Peyer's patch (tissue), 4 donors: ENCODE measurements at regions not wholly inside any gene's neighbourhood (a gene's known extent, or its start where the extent isn't known, plus 50 kb on each side); places are given as distances from the start of the nearest gene placed in this dataset.

ENCODE experiments used
- DNase-seq, 3 donors: peaks; one replicate each; pipeline ENCODE4 v3.0.0-alpha.2; 2017 to 2019
- H3K27ac ChIP-seq, 4 donors: fragments of 200-600 bp; sonication (generic); one replicate each; pipeline ENCODE4 v1.5.1; 2016 to 2019
- H3K27me3 ChIP-seq, 2 donors: fragments of 200-600 bp; sonication (generic); one replicate each; pipeline ENCODE4 v1.5.1; 2019
- H3K36me3 ChIP-seq, 3 donors: fragments of 200-600 bp; sonication (generic); one replicate each; pipeline ENCODE4 v1.5.1; 2016 to 2019
- H3K4me1 ChIP-seq, 4 donors: fragments of 200-600 bp; sonication (generic); one replicate each; pipeline ENCODE4 v1.5.1; 2016 to 2019
- H3K4me3 ChIP-seq, 4 donors: fragments of 200-600 bp; sonication (generic); 1 replicate in 3 of 4; 2 replicates in 1 of 4; pipeline ENCODE4 v1.5.1; 2016 to 2019; ENCODE audit warnings: mild to moderate bottlenecking in 1 of 4
- H3K9me3 ChIP-seq, 4 donors: fragments of 200-600 bp; sonication (generic); one replicate each; pipeline ENCODE4 v1.5.1; 2016 to 2019; ENCODE audit warnings: mild to moderate bottlenecking in 1 of 4
- CTCF ChIP-seq, 6 experiments: fragments of 450-650 bp in 4 of 6; fragments of 200-600 bp in 2 of 6; sonication (generic) in 1 of 6; IDR thresholded peaks; one replicate each; pipeline ENCODE4 v1.5.1; 2017 to 2019; ENCODE audit warnings: antibody characterized with exemption in 6 of 6, mild to moderate bottlenecking in 3 of 6, moderate library complexity in 1 of 6
- POLR2A ChIP-seq, 2 donors: fragments of 450-650 bp; IDR thresholded peaks; one replicate each; pipeline ENCODE4 v1.5.1; 2017; ENCODE audit warnings: antibody characterized with exemption in 2 of 2, mild to moderate bottlenecking in 2 of 2, moderate library complexity in 2 of 2

- TF ChIP-seq POLR2A (IDR thresholded peaks at IDR 0.05) = no peak
- no peak for TF ChIP-seq CTCF (IDR thresholded peaks at IDR 0.05)
- no peak for DNase-seq
- H3K4me1 ChIP-seq = no peaks in the 10 kb centered on the region
- no peak overlapping the region for H3K4me3 ChIP-seq
- H3K36me3 ChIP-seq = no peaks in the 10 kb centered on the region
- no peaks in the 10 kb centered on the region for H3K9me3 ChIP-seq
- H3K27ac ChIP-seq = no peak overlapping the region
- no peaks in the 10 kb centered on the region for H3K27me3 ChIP-seq
These were observed 126.9 kb upstream of the VEGFC start for GRCh38 chr4:176919631-176920030.

DNA sequence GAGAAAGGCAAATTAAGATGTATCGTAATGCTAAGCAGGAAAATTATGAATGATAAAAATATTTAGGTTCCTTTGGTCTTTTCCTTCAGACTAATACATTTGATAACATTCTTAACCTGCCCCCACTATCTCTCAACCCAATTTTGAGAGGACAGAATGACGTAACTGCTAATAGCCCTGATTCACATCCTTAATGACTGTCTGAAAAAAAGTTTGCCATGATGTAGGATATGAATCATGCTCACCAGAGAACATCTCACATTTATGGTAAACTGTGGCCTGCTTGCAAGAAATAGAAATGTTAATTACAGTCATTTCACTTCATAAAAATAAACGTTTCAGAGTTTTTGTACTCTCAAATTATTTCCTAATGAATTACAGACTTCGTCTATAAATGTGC is 128.0 kb upstream of the VEGFC start:
- no peaks in the 10 kb centered on the region for H3K4me1 ChIP-seq
- H3K9me3 ChIP-seq = no peaks in the 10 kb centered on the region
- no peak overlapping the region for H3K4me3 ChIP-seq
- TF ChIP-seq CTCF (IDR thresholded peaks at IDR 0.05) (no peak), POLR2A (IDR thresholded peaks at IDR 0.05) (no peak)
- DNase-seq = no peak
- H3K36me3 ChIP-seq = no peaks in the 10 kb centered on the region
- no peaks in the 10 kb centered on the region for H3K27me3 ChIP-seq
- H3K27ac ChIP-seq = no peak overlapping the region

GRCh38 chr4:176921256-176921655 is 128.5 kb upstream of the VEGFC start:
- Histone ChIP-seq H3K27ac (no peak overlapping the region), H3K27me3 (no peaks in the 10 kb centered on the region), H3K36me3 (no peaks in the 10 kb centered on the region), H3K4me1 (no peaks in the 10 kb centered on the region), H3K9me3 (no peaks in the 10 kb centered on the region), H3K4me3 (no peak overlapping the region)
- TF ChIP-seq POLR2A (IDR thresholded peaks at IDR 0.05) (no peak), CTCF (IDR thresholded peaks at IDR 0.05) (no peak)
- DNase-seq = no peak

GRCh38 chr4:176924238-176924637 is 131.5 kb upstream of the VEGFC start:
- Histone ChIP-seq H3K27ac (no peak overlapping the region), H3K36me3 (no peaks in the 10 kb centered on the region), H3K9me3 (no peaks in the 10 kb centered on the region), H3K27me3 (no peaks in the 10 kb centered on the region), H3K4me3 (no peak overlapping the region), H3K4me1 (no peaks in the 10 kb centered on the region)
- TF ChIP-seq CTCF (IDR thresholded peaks at IDR 0.05) (no peak), POLR2A (IDR thresholded peaks at IDR 0.05) (no peak)
- DNase-seq = no peak

- H3K36me3 ChIP-seq = no peaks in the 10 kb centered on the region
- DNase-seq = no peak
- no peaks in the 10 kb centered on the region for H3K4me1 ChIP-seq
- no peaks in the 10 kb centered on the region for H3K9me3 ChIP-seq
- TF ChIP-seq CTCF (IDR thresholded peaks at IDR 0.05) (no peak), POLR2A (IDR thresholded peaks at IDR 0.05) (no peak)
- no peaks in the 10 kb centered on the region for H3K27me3 ChIP-seq
- H3K27ac ChIP-seq = no peak overlapping the region
- no peak overlapping the region for H3K4me3 ChIP-seq
These were observed 133.2 kb upstream of the VEGFC start for GRCh38 chr4:176925962-176926361.

DNA sequence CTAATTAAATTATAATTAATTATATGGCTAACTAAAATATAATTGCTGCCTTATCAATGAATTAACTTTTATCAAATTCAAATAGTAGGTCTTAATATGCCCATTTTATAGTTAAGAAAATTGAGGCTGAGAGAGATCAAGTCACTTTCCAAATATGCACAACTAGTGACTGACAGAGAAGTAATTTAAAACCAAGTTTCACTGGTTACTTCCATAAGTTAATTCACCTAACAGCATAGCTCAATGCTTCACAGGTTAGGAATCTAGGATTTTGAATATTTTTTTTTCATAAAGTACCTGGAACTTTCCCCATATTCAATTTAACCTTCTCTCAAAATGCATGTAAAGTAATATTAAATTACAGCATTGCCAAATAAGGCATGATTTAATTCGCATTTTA is 134.4 kb upstream of the VEGFC start:
- Histone ChIP-seq H3K27ac (no peak overlapping the region), H3K9me3 (no peaks in the 10 kb centered on the region), H3K36me3 (no peaks in the 10 kb centered on the region), H3K4me1 (no peaks in the 10 kb centered on the region), H3K4me3 (no peak overlapping the region), H3K27me3 (no peaks in the 10 kb centered on the region)
- no peak for DNase-seq
- no peak for TF ChIP-seq CTCF (IDR thresholded peaks at IDR 0.05)
- TF ChIP-seq POLR2A (IDR thresholded peaks at IDR 0.05) = no peak
